ENCODE measurements at regions not wholly inside any gene's neighbourhood (a gene's known extent, or its start where the extent isn't known, plus 50 kb on each side); places are given as distances from the start of the nearest gene placed in this dataset.
"Not testable (repeated sequence)": the region's sequence is repeated elsewhere in the genome, so short reads cannot be mapped to it uniquely, and the experiment has no call there.

GRCh38 chr7:20520530-20520929 lies 94.9 kb upstream of the ABCB5 start:
- no peak for DNase-seq (ENCODE audit: low read depth)

- no peak for DNase-seq (ENCODE audit: low read depth)
These were observed 94.2 kb upstream of the ABCB5 start for GRCh38 chr7:20521243-20521642.

- DNase-seq (ENCODE audit: low read depth), result no peak
These were observed 86.2 kb upstream of the ABCB5 start for GRCh38 chr7:20529260-20529659.

- DNase-seq (ENCODE audit: low read depth), result peak; percentile 58
These were observed 82.6 kb upstream of the ABCB5 start for GRCh38 chr7:20532890-20533289.

- DNase-seq (ENCODE audit: low read depth), result no peak
These were observed 80.9 kb upstream of the ABCB5 start for GRCh38 chr7:20534543-20534942.

GRCh38 chr7:20535541-20535940 lies 79.9 kb upstream of the ABCB5 start:
- DNase-seq (ENCODE audit: low read depth), result no peak

- DNase-seq (ENCODE audit: low read depth), result no peak
These were observed 76.3 kb upstream of the ABCB5 start for GRCh38 chr7:20539201-20539600.

GRCh38 chr7:20541608-20542349 lies 73.7 kb upstream of the ABCB5 start:
- DNase-seq (ENCODE audit: low read depth), result no peak

GRCh38 chr7:20542594-20542993 lies 72.9 kb upstream of the ABCB5 start:
- DNase-seq (ENCODE audit: low read depth), result peak; percentile 49

GRCh38 chr7:20543500-20543899 lies 72.0 kb upstream of the ABCB5 start:
- no peak for DNase-seq (ENCODE audit: low read depth)

GRCh38 chr7:20545016-20545415 lies 70.5 kb upstream of the ABCB5 start:
- DNase-seq (ENCODE audit: low read depth), result no peak

GRCh38 chr7:20546958-20547357 lies 68.5 kb upstream of the ABCB5 start:
- DNase-seq (ENCODE audit: low read depth), result not testable (repeated sequence)

- no peak for DNase-seq (ENCODE audit: low read depth)
These were observed 61.4 kb upstream of the ABCB5 start for GRCh38 chr7:20554072-20554471.

GRCh38 chr7:20556091-20556490 lies 59.4 kb upstream of the ABCB5 start:
- DNase-seq (ENCODE audit: low read depth), result no peak

GRCh38 chr7:20557116-20557515 lies 58.4 kb upstream of the ABCB5 start:
- no peak for DNase-seq (ENCODE audit: low read depth)

- no peak for DNase-seq (ENCODE audit: low read depth)
These were observed 56.3 kb upstream of the ABCB5 start for GRCh38 chr7:20558963-20559716.

GRCh38 chr7:20559883-20560282 lies 55.6 kb upstream of the ABCB5 start:
- no peak for DNase-seq (ENCODE audit: low read depth)

- no peak for DNase-seq (ENCODE audit: low read depth)
These were observed 54.9 kb upstream of the ABCB5 start for GRCh38 chr7:20560325-20561180.

GRCh38 chr7:20561466-20561865 lies 54.0 kb upstream of the ABCB5 start:
- no peak for DNase-seq (ENCODE audit: low read depth)

- no peak for DNase-seq (ENCODE audit: low read depth)
These were observed 53.6 kb upstream of the ABCB5 start for GRCh38 chr7:20561908-20562307.

GRCh38 chr7:20562461-20562860 lies 53.0 kb upstream of the ABCB5 start:
- no peak for DNase-seq (ENCODE audit: low read depth)

Data from fibroblast of gingiva (primary cell).